ENCODE measurements at regions not wholly inside any gene's neighbourhood (a gene's known extent, or its start where the extent isn't known, plus 50 kb on each side); places are given as distances from the start of the nearest gene placed in this dataset.

DNA sequence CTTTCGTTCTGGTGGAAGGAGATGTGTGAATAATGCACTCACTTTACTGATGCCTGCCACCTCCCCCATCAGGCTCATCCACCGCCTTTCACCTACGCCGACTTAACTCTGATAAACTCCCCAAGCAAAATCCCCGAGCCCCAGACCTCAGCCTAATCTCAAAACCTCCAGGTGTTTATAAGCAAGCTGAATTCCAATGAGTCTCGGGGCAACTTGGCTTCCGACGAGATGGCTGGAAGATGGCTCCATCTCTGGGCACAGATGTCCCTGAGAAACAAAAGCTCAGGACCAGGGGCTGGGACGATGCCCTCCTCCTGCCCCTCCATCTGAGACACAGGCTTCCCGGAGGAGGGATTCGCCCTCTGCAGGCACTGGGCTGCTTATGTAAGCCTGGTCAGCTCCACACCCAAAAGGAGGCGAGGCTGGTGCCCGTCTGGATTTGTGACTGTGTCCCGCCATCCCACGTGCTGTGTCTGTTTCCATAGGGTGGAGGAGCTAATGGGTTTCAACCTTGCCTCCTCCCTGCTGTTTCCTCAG is 386.4 kb upstream of the TNRC6C start:
- Histone ChIP-seq H3K27ac (no peak overlapping the region), H3K27me3 (no peaks in the 10 kb centered on the region), H3K36me3 (no peaks in the 10 kb centered on the region), H3K9me3 (no peaks in the 10 kb centered on the region), H3K4me1 (ENCODE audit: insufficient read depth) (peaks cover 3% of the 10 kb centered on the region), H3K4me3 (no peak overlapping the region)
- 7 to 16% (median 8%) methylated on average over 15 of the region's 15 CpGs for WGBS, 3 donors
- DNase-seq, result no peak
- intact Hi-C loops (cut with DNase I), result no loop called here
- TF ChIP-seq POLR2A (IDR thresholded peaks at IDR 0.05), result no peak
- TF ChIP-seq, protein P1, sequence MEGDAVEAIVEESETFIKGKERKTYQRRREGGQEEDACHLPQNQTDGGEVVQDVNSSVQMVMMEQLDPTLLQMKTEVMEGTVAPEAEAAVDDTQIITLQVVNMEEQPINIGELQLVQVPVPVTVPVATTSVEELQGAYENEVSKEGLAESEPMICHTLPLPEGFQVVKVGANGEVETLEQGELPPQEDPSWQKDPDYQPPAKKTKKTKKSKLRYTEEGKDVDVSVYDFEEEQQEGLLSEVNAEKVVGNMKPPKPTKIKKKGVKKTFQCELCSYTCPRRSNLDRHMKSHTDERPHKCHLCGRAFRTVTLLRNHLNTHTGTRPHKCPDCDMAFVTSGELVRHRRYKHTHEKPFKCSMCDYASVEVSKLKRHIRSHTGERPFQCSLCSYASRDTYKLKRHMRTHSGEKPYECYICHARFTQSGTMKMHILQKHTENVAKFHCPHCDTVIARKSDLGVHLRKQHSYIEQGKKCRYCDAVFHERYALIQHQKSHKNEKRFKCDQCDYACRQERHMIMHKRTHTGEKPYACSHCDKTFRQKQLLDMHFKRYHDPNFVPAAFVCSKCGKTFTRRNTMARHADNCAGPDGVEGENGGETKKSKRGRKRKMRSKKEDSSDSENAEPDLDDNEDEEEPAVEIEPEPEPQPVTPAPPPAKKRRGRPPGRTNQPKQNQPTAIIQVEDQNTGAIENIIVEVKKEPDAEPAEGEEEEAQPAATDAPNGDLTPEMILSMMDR (IDR thresholded peaks at IDR 0.05), result no peak
- no peak for TF ChIP-seq EP300 (IDR thresholded peaks at IDR 0.05)

- no peak for TF ChIP-seq EP300 (IDR thresholded peaks at IDR 0.05)
- TF ChIP-seq, protein P1 (IDR thresholded peaks at IDR 0.05), result no peak
- TF ChIP-seq POLR2A (IDR thresholded peaks at IDR 0.05), result no peak
- Histone ChIP-seq H3K9me3 (no peaks in the 10 kb centered on the region), H3K4me3 (no peak overlapping the region), H3K36me3 (no peaks in the 10 kb centered on the region), H3K27ac (no peak overlapping the region), H3K27me3 (no peaks in the 10 kb centered on the region), H3K4me1 (ENCODE audit: insufficient read depth) (peaks cover 3% of the 10 kb centered on the region)
- intact Hi-C loops (cut with DNase I), result no loop called here
- 77 to 89% (median 89%) methylated on average over 5 of the region's 5 CpGs for WGBS, 3 donors
- no peak for DNase-seq
Measured at GRCh38 chr17:77572851-77573250, 385.7 kb upstream of the TNRC6C start.

GRCh38 chr17:77577491-77577890 is 381.0 kb upstream of the TNRC6C start:
- Histone ChIP-seq H3K27me3 (no peaks in the 10 kb centered on the region), H3K27ac (no peak overlapping the region), H3K4me3 (no peak overlapping the region), H3K4me1 (ENCODE audit: insufficient read depth) (no peaks in the 10 kb centered on the region), H3K36me3 (no peaks in the 10 kb centered on the region), H3K9me3 (peaks cover 0 to 10% of the 10 kb centered on the region in 2 donors)
- no peak for DNase-seq
- 75 to 90% (median 81%) methylated on average over 7 of the region's 7 CpGs for WGBS, 3 donors
- TF ChIP-seq, protein P1 (IDR thresholded peaks at IDR 0.05), result no peak
- TF ChIP-seq EP300 (IDR thresholded peaks at IDR 0.05) (no peak), POLR2A (IDR thresholded peaks at IDR 0.05) (no peak)
- intact Hi-C loops (cut with DNase I), result no loop called here

- H3K27ac ChIP-seq, result no peak overlapping the region
- TF ChIP-seq POLR2A (IDR thresholded peaks at IDR 0.05), result no peak
- TF ChIP-seq, protein P1 (IDR thresholded peaks at IDR 0.05), result no peak
- TF ChIP-seq EP300 (IDR thresholded peaks at IDR 0.05), result no peak
- H3K36me3 ChIP-seq, result no peaks in the 10 kb centered on the region
- peaks cover 0 to 10% of the 10 kb centered on the region in 2 donors for H3K9me3 ChIP-seq
- H3K4me3 ChIP-seq, result no peak overlapping the region
- no peaks in the 10 kb centered on the region for H3K4me1 ChIP-seq (ENCODE audit: insufficient read depth)
- intact Hi-C loops (cut with DNase I), result no loop called here
- H3K27me3 ChIP-seq, result no peaks in the 10 kb centered on the region
- no peak for DNase-seq
- 86 to 95% (median 90%) methylated on average over 9 of the region's 9 CpGs for WGBS, 3 donors
Measured at GRCh38 chr17:77579131-77579530, 379.4 kb upstream of the TNRC6C start.
